GM21786 (cell line): ENCODE measurements at regions not wholly inside any gene's neighbourhood (a gene's known extent, or its start where the extent isn't known, plus 50 kb on each side); places are given as distances from the start of the nearest gene placed in this dataset.
"Not testable (repeated sequence)": the region's sequence is repeated elsewhere in the genome, so short reads cannot be mapped to it uniquely, and the experiment has no call there.

Experiments used
- ATAC-seq: cut with Tn5 transposase; IDR thresholded peaks from one replicate; pipeline ENCODE4 v1.9.1; 2021; ENCODE audit not compliant: unreplicated experiment

GRCh38 chr11:29095821-29096220 lies 921.0 kb downstream of the KCNA4 start:
- no peak for ATAC-seq

- ATAC-seq: no peak
These were observed 923.3 kb downstream of the KCNA4 start for GRCh38 chr11:29093416-29094120.

- ATAC-seq: no peak
These were observed 929.5 kb downstream of the KCNA4 start for GRCh38 chr11:29087200-29087812.

GRCh38 chr11:29075726-29076125 lies 941.1 kb downstream of the KCNA4 start:
- no peak for ATAC-seq

GRCh38 chr11:29063630-29064361 lies 953.0 kb downstream of the KCNA4 start:
- no peak for ATAC-seq

GRCh38 chr11:29061452-29061851 lies 953.3 kb downstream of the METTL15 start:
- no peak for ATAC-seq

GRCh38 chr11:29056487-29056886 lies 948.3 kb downstream of the METTL15 start:
- not testable (repeated sequence) for ATAC-seq

GRCh38 chr11:29051935-29052334 lies 943.7 kb downstream of the METTL15 start:
- no peak for ATAC-seq

- not testable (repeated sequence) for ATAC-seq
These were observed 942.8 kb downstream of the METTL15 start for GRCh38 chr11:29050962-29051361.

- no peak for ATAC-seq
These were observed 932.3 kb downstream of the METTL15 start for GRCh38 chr11:29040489-29040888.

GRCh38 chr11:29032384-29033149 lies 924.4 kb downstream of the METTL15 start:
- ATAC-seq: no peak

- no peak for ATAC-seq
These were observed 921.3 kb downstream of the METTL15 start for GRCh38 chr11:29029452-29029851.

GRCh38 chr11:29027436-29027835 lies 919.2 kb downstream of the METTL15 start:
- ATAC-seq: no peak

- no peak for ATAC-seq
These were observed 918.1 kb downstream of the METTL15 start for GRCh38 chr11:29026286-29026685.

- no peak for ATAC-seq
These were observed 916.8 kb downstream of the METTL15 start for GRCh38 chr11:29025001-29025400.

GRCh38 chr11:29024386-29024785 lies 916.2 kb downstream of the METTL15 start:
- no peak for ATAC-seq

- ATAC-seq: no peak
These were observed 915.6 kb downstream of the METTL15 start for GRCh38 chr11:29023761-29024160.

- no peak for ATAC-seq
These were observed 914.5 kb downstream of the METTL15 start for GRCh38 chr11:29022676-29023075.

GRCh38 chr11:29019960-29020683 lies 911.9 kb downstream of the METTL15 start:
- no peak for ATAC-seq

- ATAC-seq: no peak
These were observed 910.4 kb downstream of the METTL15 start for GRCh38 chr11:29018631-29019030.

GRCh38 chr11:29017941-29018340 lies 909.8 kb downstream of the METTL15 start:
- no peak for ATAC-seq
